ENCODE measurements at regions not wholly inside any gene's neighbourhood (a gene's known extent, or its start where the extent isn't known, plus 50 kb on each side); places are given as distances from the start of the nearest gene placed in this dataset.

- H3K36me3 Mint-ChIP-seq = no peaks in the 10 kb centered on the region
- H3K9me3 Mint-ChIP-seq = no peaks in the 10 kb centered on the region
- H3K27me3 Mint-ChIP-seq (ENCODE audit: low read depth) = no peaks in the 10 kb centered on the region; the same call in 1 of the 2 replicates
- ChIA-PET CTCF (interaction anchor here (1.1 to 1.5 kb wide), 3 partner anchors 16 to 257 kb away, joined by 3 read pairs; no protein-coding TSS in a partner anchor), POLR2A (no interaction called here)
- H3K27ac Mint-ChIP-seq = peak overlapping the region; percentile 22; the same call in 1 of the 2 replicates
- ATAC-seq (no peak), DNase-seq (ENCODE audit: low spot score) (no peak)
- TF ChIP-seq ATF1 (CRISPR knock-in tag; IDR thresholded peaks at IDR 0.05) = no peak
- no peak for TF ChIP-seq PRRX2 (CRISPR knock-in tag; IDR thresholded peaks at IDR 0.05)
- TF ChIP-seq ARID4B (CRISPR knock-in tag; IDR thresholded peaks at IDR 0.05; ENCODE audit: borderline replicate concordance) = no peak
- no peak for TF ChIP-seq ELF4 (CRISPR knock-in tag; IDR thresholded peaks at IDR 0.05; ENCODE audit: low read depth)
- TF ChIP-seq CTCF (IDR thresholded peaks at IDR 0.05) = no peak
- TF ChIP-seq MXD4 (CRISPR knock-in tag; IDR thresholded peaks at IDR 0.05; ENCODE audit: borderline replicate concordance) = no peak
- no peak for TF ChIP-seq SMAD3 (CRISPR knock-in tag; IDR thresholded peaks at IDR 0.05; ENCODE audit: borderline replicate concordance)
- no peak for TF ChIP-seq GRHL2 (CRISPR knock-in tag; IDR thresholded peaks at IDR 0.05; ENCODE audit: insufficient replicate concordance, severe bottlenecking)
- TF ChIP-seq ZNF281 (CRISPR knock-in tag; IDR thresholded peaks at IDR 0.05) = no peak
- no peak for TF ChIP-seq ZNF121 (CRISPR knock-in tag; IDR thresholded peaks at IDR 0.05)
- TF ChIP-seq USF2 (CRISPR knock-in tag; IDR thresholded peaks at IDR 0.05) = no peak
- H3K4me1 Mint-ChIP-seq = peaks cover 14% of the 10 kb centered on the region
- H3K4me3 Mint-ChIP-seq = no peak overlapping the region
These were observed 101.6 kb upstream of the SPATA12 start for GRCh38 chr3:56958879-56959278.

- ChIA-PET POLR2A (no interaction called here), CTCF (interaction anchor here (1.5 kb wide), 1 partner anchor 30 kb away, joined by 3 read pairs; no protein-coding TSS in a partner anchor)
- Mint-ChIP-seq H3K27me3 (ENCODE audit: low read depth) (no peaks in the 10 kb centered on the region; the same call in 1 of the 2 replicates), H3K4me3 (no peak overlapping the region), H3K27ac (0 out of 2 replicates have a peak overlapping the region, but pooled peaks have one; percentile 54), H3K9me3 (no peaks in the 10 kb centered on the region), H3K36me3 (no peaks in the 10 kb centered on the region), H3K4me1 (peaks cover 8% of the 10 kb centered on the region)
- ATAC-seq (no peak), DNase-seq (ENCODE audit: low spot score) (no peak)
- TF ChIP-seq ZBTB21 (CRISPR knock-in tag; IDR thresholded peaks at IDR 0.05; ENCODE audit: borderline replicate concordance) = no peak
- TF ChIP-seq ZNF423 (CRISPR knock-in tag; IDR thresholded peaks at IDR 0.05) = no peak
- no peak for TF ChIP-seq IRF2 (CRISPR knock-in tag; IDR thresholded peaks at IDR 0.05; ENCODE audit: borderline replicate concordance, low read depth)
- TF ChIP-seq TCF7 (CRISPR knock-in tag; IDR thresholded peaks at IDR 0.05; ENCODE audit: low read depth) = no peak
- no peak for TF ChIP-seq SMAD3 (CRISPR knock-in tag; IDR thresholded peaks at IDR 0.05; ENCODE audit: borderline replicate concordance)
- TF ChIP-seq NFYB (CRISPR knock-in tag; conservative IDR thresholded peaks at IDR 0.05; ENCODE audit: low read depth) = no peak
- no peak for TF ChIP-seq ZNF425 (CRISPR knock-in tag; conservative IDR thresholded peaks at IDR 0.05)
- no peak for TF ChIP-seq ZNF232 (CRISPR knock-in tag; IDR thresholded peaks at IDR 0.05)
- TF ChIP-seq USF2 (CRISPR knock-in tag; IDR thresholded peaks at IDR 0.05) = no peak
- TF ChIP-seq ZNF317 (CRISPR knock-in tag; IDR thresholded peaks at IDR 0.05; ENCODE audit: borderline replicate concordance, low read depth) = no peak
- no peak for TF ChIP-seq CBFB (CRISPR knock-in tag; IDR thresholded peaks at IDR 0.05; ENCODE audit: low read depth)
- no peak for TF ChIP-seq MYBL2 (CRISPR knock-in tag; IDR thresholded peaks at IDR 0.05)
- no peak for TF ChIP-seq ZNF121 (CRISPR knock-in tag; IDR thresholded peaks at IDR 0.05)
- TF ChIP-seq ZNF138 (CRISPR knock-in tag; conservative IDR thresholded peaks at IDR 0.05) = no peak
These were observed 102.9 kb upstream of the SPATA12 start for GRCh38 chr3:56957522-56957921.
